ENCODE measurements at regions not wholly inside any gene's neighbourhood (a gene's known extent, or its start where the extent isn't known, plus 50 kb on each side); places are given as distances from the start of the nearest gene placed in this dataset.

DNA sequence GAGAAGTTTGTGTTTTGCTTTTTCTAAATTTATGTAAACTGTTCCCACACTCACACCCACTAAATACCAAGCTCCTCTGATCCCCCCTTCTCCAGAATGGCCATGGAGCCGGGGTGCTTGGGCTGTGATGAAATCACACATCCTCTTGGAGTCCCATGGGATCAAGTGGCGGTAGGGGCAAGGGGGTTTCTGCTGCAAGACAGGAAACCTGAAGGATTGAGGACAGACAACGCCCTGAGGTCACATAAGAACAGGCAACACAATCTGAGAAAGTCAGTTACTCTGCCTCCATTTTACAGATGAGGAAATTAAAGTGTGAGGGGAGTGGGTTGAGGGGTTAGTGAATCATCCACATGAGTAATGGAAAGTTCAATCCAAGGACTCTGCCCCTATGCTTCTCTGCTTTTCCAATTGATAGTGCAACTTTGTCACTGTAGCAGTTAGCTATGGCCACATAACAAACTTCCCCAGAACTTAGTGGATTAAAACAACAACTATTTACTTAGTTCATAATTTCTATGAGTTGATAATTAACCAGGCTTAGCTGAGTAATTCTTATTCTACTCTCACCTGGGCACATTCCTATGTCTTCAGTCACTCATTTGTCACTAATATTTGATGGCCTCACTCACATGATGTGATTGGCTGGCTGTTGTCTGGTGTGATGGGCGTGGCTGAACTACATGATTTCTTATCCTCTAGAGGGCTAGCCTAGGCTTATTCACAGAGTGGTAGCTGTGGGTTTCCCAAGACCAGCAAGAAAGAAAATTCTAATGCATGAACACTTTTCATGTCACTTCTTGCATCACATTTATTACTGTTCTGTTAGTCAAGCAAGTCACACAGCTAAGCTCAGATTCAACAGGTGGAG lies 77.3 kb upstream of the ADRA1D start:
- ATAC-seq, result no peak
- TF ChIP-seq TSHZ2 (CRISPR knock-in tag; IDR thresholded peaks at IDR 0.05) (no peak), ARNTL (CRISPR knock-in tag; IDR thresholded peaks at IDR 0.05; ENCODE audit: borderline replicate concordance, low read depth) (no peak), CSDC2 (CRISPR knock-in tag; IDR thresholded peaks at IDR 0.05) (no peak), ESRRG (CRISPR knock-in tag; IDR thresholded peaks at IDR 0.05) (no peak), ZFP30 (CRISPR knock-in tag; IDR thresholded peaks at IDR 0.05) (no peak), TOX (CRISPR knock-in tag; IDR thresholded peaks at IDR 0.05; ENCODE audit: borderline replicate concordance) (no peak), ZNF8 (CRISPR knock-in tag; IDR thresholded peaks at IDR 0.05) (no peak), ZNF565 (CRISPR knock-in tag; conservative IDR thresholded peaks at IDR 0.05; ENCODE audit: low read depth) (no peak)
- TF ChIP-seq, protein P1, sequence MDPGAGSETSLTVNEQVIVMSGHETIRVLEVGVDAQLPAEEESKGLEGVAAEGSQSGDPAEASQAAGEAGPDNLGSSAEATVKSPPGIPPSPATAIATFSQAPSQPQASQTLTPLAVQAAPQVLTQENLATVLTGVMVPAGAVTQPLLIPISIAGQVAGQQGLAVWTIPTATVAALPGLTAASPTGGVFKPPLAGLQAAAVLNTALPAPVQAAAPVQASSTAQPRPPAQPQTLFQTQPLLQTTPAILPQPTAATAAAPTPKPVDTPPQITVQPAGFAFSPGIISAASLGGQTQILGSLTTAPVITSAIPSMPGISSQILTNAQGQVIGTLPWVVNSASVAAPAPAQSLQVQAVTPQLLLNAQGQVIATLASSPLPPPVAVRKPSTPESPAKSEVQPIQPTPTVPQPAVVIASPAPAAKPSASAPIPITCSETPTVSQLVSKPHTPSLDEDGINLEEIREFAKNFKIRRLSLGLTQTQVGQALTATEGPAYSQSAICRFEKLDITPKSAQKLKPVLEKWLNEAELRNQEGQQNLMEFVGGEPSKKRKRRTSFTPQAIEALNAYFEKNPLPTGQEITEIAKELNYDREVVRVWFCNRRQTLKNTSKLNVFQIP (CRISPR knock-in tag; IDR thresholded peaks at IDR 0.05; ENCODE audit: borderline replicate concordance, low read depth), result no peak
- TF ChIP-seq, protein P2, sequence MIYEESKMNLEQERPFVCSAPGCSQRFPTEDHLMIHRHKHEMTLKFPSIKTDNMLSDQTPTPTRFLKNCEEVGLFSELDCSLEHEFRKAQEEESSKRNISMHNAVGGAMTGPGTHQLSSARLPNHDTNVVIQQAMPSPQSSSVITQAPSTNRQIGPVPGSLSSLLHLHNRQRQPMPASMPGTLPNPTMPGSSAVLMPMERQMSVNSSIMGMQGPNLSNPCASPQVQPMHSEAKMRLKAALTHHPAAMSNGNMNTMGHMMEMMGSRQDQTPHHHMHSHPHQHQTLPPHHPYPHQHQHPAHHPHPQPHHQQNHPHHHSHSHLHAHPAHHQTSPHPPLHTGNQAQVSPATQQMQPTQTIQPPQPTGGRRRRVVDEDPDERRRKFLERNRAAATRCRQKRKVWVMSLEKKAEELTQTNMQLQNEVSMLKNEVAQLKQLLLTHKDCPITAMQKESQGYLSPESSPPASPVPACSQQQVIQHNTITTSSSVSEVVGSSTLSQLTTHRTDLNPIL (CRISPR knock-in tag; IDR thresholded peaks at IDR 0.05; ENCODE audit: low read depth), result no peak
- TF ChIP-seq, protein P3, sequence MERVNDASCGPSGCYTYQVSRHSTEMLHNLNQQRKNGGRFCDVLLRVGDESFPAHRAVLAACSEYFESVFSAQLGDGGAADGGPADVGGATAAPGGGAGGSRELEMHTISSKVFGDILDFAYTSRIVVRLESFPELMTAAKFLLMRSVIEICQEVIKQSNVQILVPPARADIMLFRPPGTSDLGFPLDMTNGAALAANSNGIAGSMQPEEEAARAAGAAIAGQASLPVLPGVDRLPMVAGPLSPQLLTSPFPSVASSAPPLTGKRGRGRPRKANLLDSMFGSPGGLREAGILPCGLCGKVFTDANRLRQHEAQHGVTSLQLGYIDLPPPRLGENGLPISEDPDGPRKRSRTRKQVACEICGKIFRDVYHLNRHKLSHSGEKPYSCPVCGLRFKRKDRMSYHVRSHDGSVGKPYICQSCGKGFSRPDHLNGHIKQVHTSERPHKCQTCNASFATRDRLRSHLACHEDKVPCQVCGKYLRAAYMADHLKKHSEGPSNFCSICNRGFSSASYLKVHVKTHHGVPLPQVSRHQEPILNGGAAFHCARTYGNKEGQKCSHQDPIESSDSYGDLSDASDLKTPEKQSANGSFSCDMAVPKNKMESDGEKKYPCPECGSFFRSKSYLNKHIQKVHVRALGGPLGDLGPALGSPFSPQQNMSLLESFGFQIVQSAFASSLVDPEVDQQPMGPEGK (CRISPR knock-in tag; IDR thresholded peaks at IDR 0.05; ENCODE audit: borderline replicate concordance), result no peak
- TF ChIP-seq, protein P4, sequence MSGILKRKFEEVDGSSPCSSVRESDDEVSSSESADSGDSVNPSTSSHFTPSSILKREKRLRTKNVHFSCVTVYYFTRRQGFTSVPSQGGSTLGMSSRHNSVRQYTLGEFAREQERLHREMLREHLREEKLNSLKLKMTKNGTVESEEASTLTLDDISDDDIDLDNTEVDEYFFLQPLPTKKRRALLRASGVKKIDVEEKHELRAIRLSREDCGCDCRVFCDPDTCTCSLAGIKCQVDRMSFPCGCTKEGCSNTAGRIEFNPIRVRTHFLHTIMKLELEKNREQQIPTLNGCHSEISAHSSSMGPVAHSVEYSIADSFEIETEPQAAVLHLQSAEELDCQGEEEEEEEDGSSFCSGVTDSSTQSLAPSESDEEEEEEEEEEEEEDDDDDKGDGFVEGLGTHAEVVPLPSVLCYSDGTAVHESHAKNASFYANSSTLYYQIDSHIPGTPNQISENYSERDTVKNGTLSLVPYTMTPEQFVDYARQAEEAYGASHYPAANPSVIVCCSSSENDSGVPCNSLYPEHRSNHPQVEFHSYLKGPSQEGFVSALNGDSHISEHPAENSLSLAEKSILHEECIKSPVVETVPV (CRISPR knock-in tag; IDR thresholded peaks at IDR 0.05), result no peak

- no peak for ATAC-seq
- TF ChIP-seq ISL1 (CRISPR knock-in tag; IDR thresholded peaks at IDR 0.05) (no peak), TCF4 (CRISPR knock-in tag; IDR thresholded peaks at IDR 0.05; ENCODE audit: borderline replicate concordance) (no peak), ZNF565 (CRISPR knock-in tag; conservative IDR thresholded peaks at IDR 0.05; ENCODE audit: low read depth) (no peak), SNAI2 (CRISPR knock-in tag; IDR thresholded peaks at IDR 0.05) (no peak), OSR1 (CRISPR knock-in tag; IDR thresholded peaks at IDR 0.05) (no peak), PPARA (CRISPR knock-in tag; IDR thresholded peaks at IDR 0.05; ENCODE audit: borderline replicate concordance) (no peak), ZFP30 (CRISPR knock-in tag; IDR thresholded peaks at IDR 0.05) (no peak), ZC3H10 (CRISPR knock-in tag; IDR thresholded peaks at IDR 0.05) (no peak), ZNF8 (CRISPR knock-in tag; IDR thresholded peaks at IDR 0.05) (no peak), CSDC2 (CRISPR knock-in tag; IDR thresholded peaks at IDR 0.05) (no peak), TSHZ2 (CRISPR knock-in tag; IDR thresholded peaks at IDR 0.05) (no peak), RARB (CRISPR knock-in tag; IDR thresholded peaks at IDR 0.05) (no peak)
- TF ChIP-seq, protein P4 (CRISPR knock-in tag; IDR thresholded peaks at IDR 0.05), result no peak
- TF ChIP-seq, protein P1 (CRISPR knock-in tag; IDR thresholded peaks at IDR 0.05; ENCODE audit: borderline replicate concordance, low read depth), result no peak
- TF ChIP-seq, protein P2 (CRISPR knock-in tag; IDR thresholded peaks at IDR 0.05; ENCODE audit: low read depth), result no peak
These were observed 76.6 kb upstream of the ADRA1D start for GRCh38 chr20:4325548-4326187.
